GM12878 (cell line): ENCODE measurements at regions not wholly inside any gene's neighbourhood (a gene's known extent, or its start where the extent isn't known, plus 50 kb on each side); places are given as distances from the start of the nearest gene placed in this dataset.

ENCODE experiments used
- ATAC-seq: fragments of 200-7000 bp; cut with Tn5 transposase; 3 replicates; pipeline ENCODE4 v1.9.1; 2020; ENCODE audit warnings: mild to moderate bottlenecking, moderate library complexity
- BruUV-seq: library from RNA; stranded (reverse); fragments of 400-500 nt; replicated peaks from 2 replicates; lab custom pipeline; 2021; lab: Mats Ljungman, UMichigan
- CTCF ChIA-PET: fragments of 300-600 bp; sonication (Branson Sonifier 250); formaldehyde crosslinking; extraction: SDS; loops from one replicate; lab custom pipeline; 2021; ENCODE audit warnings: inconsistent platforms; lab: Yijun Ruan, JAX
- POLR2A ChIA-PET: fragments of 350-600 bp; formaldehyde crosslinking; extraction: SDS; loops from one replicate; lab custom pipeline; 2021; ENCODE audit warnings: inconsistent platforms; lab: Charles Lee
- RAD21 ChIA-PET: fragments of 300-600 bp; sonication (Branson Sonifier 250); formaldehyde crosslinking; loops from one replicate; lab custom pipeline; 2023; ENCODE audit warnings: antibody characterized with exemption; ENCODE audit not compliant: unreplicated experiment; lab: Charles Lee
- SMC1A ChIA-PET: fragments of 300-600 bp; sonication (Branson Sonifier 250); formaldehyde crosslinking; loops from one replicate; lab custom pipeline; 2023; ENCODE audit not compliant: unreplicated experiment, uncharacterized antibody; lab: Charles Lee
- DNase-seq: peaks from one replicate; pipeline ENCODE4 v3.0.0-alpha.2; 2011; ENCODE audit warnings: low read depth, low spot score
- FAIRE-seq: peaks from 3 replicates; lab custom pipeline; 2011; peaks lifted over from hg19 to GRCh38; lab: Jason Lieb, UNC
- H2AFZ ChIP-seq: 2 replicates; pipeline ENCODE4 v1.6.0; 2011; ENCODE audit warnings: low read depth, low read length, control low read depth; ENCODE audit not compliant: control insufficient read depth
- H3K27ac ChIP-seq: 2 replicates; pipeline ENCODE4 v1.5.1; 2011; ENCODE audit warnings: control low read depth; ENCODE audit not compliant: control insufficient read depth, insufficient read depth
- H3K27me3 ChIP-seq, 2 experiments: replicated peaks in 1 of 2; 2 replicates each; pipeline versions ENCODE4 v1.6.0 to v1.6.1; 2011; ENCODE audit warnings: low read length in 1 of 2; ENCODE audit not compliant: control insufficient read depth in 2 of 2, insufficient read depth in 2 of 2
- H3K36me3 ChIP-seq, 2 experiments: 2 replicates each; pipeline ENCODE4 v1.5.1; 2011; ENCODE audit warnings: low read length in 1 of 2; ENCODE audit not compliant: control insufficient read depth in 2 of 2, insufficient read depth in 2 of 2
- H3K4me1 ChIP-seq: 2 replicates; pipeline ENCODE4 v1.6.1; 2011; ENCODE audit warnings: mild to moderate bottlenecking, low read length, moderate library complexity, mixed read lengths; ENCODE audit not compliant: control insufficient read depth, insufficient read depth
- H3K4me2 ChIP-seq: 2 replicates; pipeline ENCODE4 v1.6.0; 2011; ENCODE audit warnings: control low read depth; ENCODE audit not compliant: control insufficient read depth, insufficient read depth
- H3K4me3 ChIP-seq: fragments of 200-600 bp; sonication (generic); 2 replicates; pipeline ENCODE4 v1.5.1; 2016
- H3K79me2 ChIP-seq: 2 replicates; pipeline ENCODE4 v1.6.0; 2011; ENCODE audit warnings: low read length; ENCODE audit not compliant: control insufficient read depth, insufficient read depth
- H3K9ac ChIP-seq: 2 replicates; pipeline ENCODE4 v1.8.0; 2011; ENCODE audit warnings: low read length, control low read depth, mixed read lengths; ENCODE audit not compliant: control insufficient read depth, insufficient read depth
- H3K9me3 ChIP-seq: replicated peaks from 3 replicates; pipeline ENCODE4 v1.5.1; 2011; ENCODE audit warnings: mild to moderate bottlenecking, low read length; ENCODE audit not compliant: control insufficient read depth, insufficient read depth
- H4K20me1 ChIP-seq: 2 replicates; pipeline ENCODE4 v1.6.0; 2011; ENCODE audit not compliant: control insufficient read depth, insufficient read depth
- ATF7 ChIP-seq: fragments of 450-650 bp; IDR thresholded peaks from 2 replicates; pipeline ENCODE4 v1.6.1; 2016; ENCODE audit warnings: low read depth, mild to moderate bottlenecking
- BRCA1 ChIP-seq: IDR thresholded peaks from 2 replicates; pipeline ENCODE4 v1.6.1; 2011; ENCODE audit warnings: low read depth, low read length, improper control_type of control experiment
- CHD2 ChIP-seq: IDR thresholded peaks from 2 replicates; pipeline ENCODE4 v1.6.1; 2011; ENCODE audit warnings: low read depth, low read length, improper control_type of control experiment, borderline replicate concordance
- IRF4 ChIP-seq: IDR thresholded peaks from 2 replicates; pipeline ENCODE4 v1.6.1; 2011; ENCODE audit warnings: low read depth, low read length
- POU2F2 ChIP-seq: IDR thresholded peaks from 3 replicates; pipeline ENCODE4 v1.6.1; 2011; ENCODE audit warnings: low read depth, mild to moderate bottlenecking, low read length, borderline replicate concordance
- WGBS: methylation state at CpG from one replicate; pipeline ENCODE4 v1.1.6; 2016; ENCODE audit warnings: low lambda C conversion rate; ENCODE audit not compliant: insufficient replicate concordance, insufficient coverage; ENCODE audit errors: missing lambda C conversion rate; 5-methylcytosine and 5-hydroxymethylcytosine counted together
- in situ Hi-C: fragments of 300-500 bp; cut with MboI; formaldehyde crosslinking; loops from 9 replicates; pipeline ENCODE4 v1.14.3; 2018; ENCODE audit warnings: mixed read lengths
- intact Hi-C: fragments of 100-400 bp; cut with micrococcal nuclease; formaldehyde crosslinking; loops from one replicate; pipeline ENCODE4 v1.14.2; 2022; ENCODE audit not compliant: unreplicated experiment
- TF ChIP-seq, protein P1 (sequence below): fragments of 450-650 bp; IDR thresholded peaks from 2 replicates; pipeline ENCODE4 v1.6.1; 2018; ENCODE audit warnings: mild to moderate bottlenecking, low read depth, moderate library complexity; ENCODE audit not compliant: partially characterized antibody

DNA sequence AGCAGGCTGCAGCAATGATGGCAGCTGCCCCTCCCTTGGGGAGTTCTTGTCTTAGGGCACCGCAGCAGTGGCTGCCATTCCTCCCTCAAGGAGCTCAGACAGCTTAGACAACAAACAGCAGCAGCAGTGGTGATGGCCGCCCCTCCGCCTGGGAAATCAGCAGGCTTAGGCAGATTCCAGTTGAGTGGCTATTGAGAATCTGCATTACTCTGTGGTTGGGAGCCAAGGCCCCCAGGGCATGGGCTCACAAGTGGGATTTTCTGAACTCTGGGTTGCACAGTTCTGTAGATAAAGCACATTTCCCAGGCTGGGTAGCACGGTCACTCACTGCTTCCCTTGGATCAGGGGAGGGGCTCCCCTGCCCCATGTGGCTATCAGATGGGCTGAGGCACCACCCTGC lies 1280.7 kb upstream of the TMPRSS15 start:
- Histone ChIP-seq H3K79me2 (no peaks in the 10 kb centered on the region), H3K4me3 (no peak overlapping the region), H3K27me3 (no peaks in the 10 kb centered on the region), H3K4me2 (no peak overlapping the region), H3K36me3 (no peaks in the 10 kb centered on the region), H3K9ac (no peak overlapping the region), H3K4me1 (no peaks in the 10 kb centered on the region), H2AFZ (no peak overlapping the region), H3K9me3 (no peaks in the 10 kb centered on the region; the same call in 2 of the 3 replicates), H3K27ac (no peak overlapping the region), H4K20me1 (no peaks in the 10 kb centered on the region)
- POLR2A ChIA-PET, result interaction anchor here (0.8 kb wide), 1 partner anchor 15 kb away, joined by 3 read pairs; no protein-coding TSS in a partner anchor
- FAIRE-seq (no peak), DNase-seq (no peak)
- SMC1A ChIA-PET, result interaction anchor here (1.2 to 1.4 kb wide), 2 partner anchors 74 to 182 kb away, joined by 3 to 4 read pairs; no protein-coding TSS in a partner anchor
- intact Hi-C loops, result no loop called here
- 15% methylated on average over 4 of the region's 4 CpGs for WGBS
- CTCF ChIA-PET, result interaction anchor here (0.6 kb wide), 1 partner anchor 94 kb away, joined by 3 read pairs; no protein-coding TSS in a partner anchor
- RAD21 ChIA-PET, result no interaction called here
- TF ChIP-seq IRF4, result no peak
- no peak for TF ChIP-seq BRCA1
- TF ChIP-seq, protein P1, sequence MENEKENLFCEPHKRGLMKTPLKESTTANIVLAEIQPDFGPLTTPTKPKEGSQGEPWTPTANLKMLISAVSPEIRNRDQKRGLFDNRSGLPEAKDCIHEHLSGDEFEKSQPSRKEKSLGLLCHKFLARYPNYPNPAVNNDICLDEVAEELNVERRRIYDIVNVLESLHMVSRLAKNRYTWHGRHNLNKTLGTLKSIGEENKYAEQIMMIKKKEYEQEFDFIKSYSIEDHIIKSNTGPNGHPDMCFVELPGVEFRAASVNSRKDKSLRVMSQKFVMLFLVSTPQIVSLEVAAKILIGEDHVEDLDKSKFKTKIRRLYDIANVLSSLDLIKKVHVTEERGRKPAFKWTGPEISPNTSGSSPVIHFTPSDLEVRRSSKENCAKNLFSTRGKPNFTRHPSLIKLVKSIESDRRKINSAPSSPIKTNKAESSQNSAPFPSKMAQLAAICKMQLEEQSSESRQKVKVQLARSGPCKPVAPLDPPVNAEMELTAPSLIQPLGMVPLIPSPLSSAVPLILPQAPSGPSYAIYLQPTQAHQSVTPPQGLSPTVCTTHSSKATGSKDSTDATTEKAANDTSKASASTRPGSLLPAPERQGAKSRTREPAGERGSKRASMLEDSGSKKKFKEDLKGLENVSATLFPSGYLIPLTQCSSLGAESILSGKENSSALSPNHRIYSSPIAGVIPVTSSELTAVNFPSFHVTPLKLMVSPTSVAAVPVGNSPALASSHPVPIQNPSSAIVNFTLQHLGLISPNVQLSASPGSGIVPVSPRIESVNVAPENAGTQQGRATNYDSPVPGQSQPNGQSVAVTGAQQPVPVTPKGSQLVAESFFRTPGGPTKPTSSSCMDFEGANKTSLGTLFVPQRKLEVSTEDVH, result no peak
- TF ChIP-seq POU2F2, result no peak
- no peak for TF ChIP-seq ATF7
- no peak for TF ChIP-seq CHD2
- TF ChIP-seq, all 136 proteins: peak for 0
- in situ Hi-C loops, result no loop called here
- no peak for ATAC-seq
- no TSS peak for BruUV-seq
